ENCODE measurements at regions not wholly inside any gene's neighbourhood (a gene's known extent, or its start where the extent isn't known, plus 50 kb on each side); places are given as distances from the start of the nearest gene placed in this dataset.
A peak's percentile ranks its signal among the peaks of the same experiment; 100 is the strongest.

GRCh38 chr14:24710403-24711112 is 76.6 kb upstream of the GZMB start:
- peak; percentile 71 for DNase-seq (ENCODE audit: low spot score)
- in situ Hi-C loops (cut with HindIII; ENCODE audit: extremely low pct_ligation_motif_present, low pct_unique_long_range_greater_than_20kb): no loop called here
- Histone ChIP-seq H3K27me3 (ENCODE audit: control insufficient read depth in 1 of 2, insufficient read depth in 2 of 2, low read length in 2 of 2) (peaks cover 4 to 22% of the 10 kb centered on the region in 2 experiments; a peak in 2 of 5 replicates), H3K4me1 (ENCODE audit: insufficient read depth, low read length) (peaks cover 7% of the 10 kb centered on the region), H3K9me3 (ENCODE audit: low read length) (no peaks in the 10 kb centered on the region), H4K20me1 (ENCODE audit: insufficient read depth, low read length) (no peaks in the 10 kb centered on the region), H3K9ac (ENCODE audit: insufficient read depth, low read depth, low read length) (no peak overlapping the region), H2AFZ (ENCODE audit: low read length) (no peak overlapping the region), H3K4me3 (replicated peaks in 1 of 3; ENCODE audit: insufficient read depth in 1 of 3, low read depth in 2 of 3, low read length in 3 of 3) (no peak overlapping the region), H3K4me2 (ENCODE audit: low read depth, low read length) (no peak overlapping the region), H3K36me3 (replicated peaks in 1 of 2; ENCODE audit: control insufficient read depth in 1 of 2, insufficient read depth in 2 of 2, low read length in 2 of 2) (no peaks in the 10 kb centered on the region), H3K27ac (ENCODE audit: extremely low read length, insufficient read depth, low read length) (no peak overlapping the region), H3K79me2 (ENCODE audit: insufficient read depth, low read length) (no peaks in the 10 kb centered on the region)
- WGBS (ENCODE audit: low lambda C conversion rate): 37% methylated on average over 16 of the region's 16 CpGs
- intact Hi-C loops (cut with micrococcal nuclease; ENCODE audit: unreplicated experiment): loop anchor here (1.0 kb wide), 6 partner anchors 333 to 696 kb away; no protein-coding TSS in a partner anchor
- no TSS peak for BruUV-seq (replicated peaks)
- ATAC-seq: peak; percentile 81
- CTCF ChIA-PET (ENCODE audit: low intra/inter-chr PET ratio, low total read pairs): interaction anchor here (1.3 to 3.7 kb wide), 7 partner anchors 24 to 702 kb away, joined by 3 to 47 read pairs (median 10); no protein-coding TSS in a partner anchor
- POLR2A ChIA-PET: no interaction called here
- FAIRE-seq: peak; percentile 61
- no peak for TF ChIP-seq KDM5B (CRISPR knock-in tag; IDR thresholded peaks at IDR 0.05; ENCODE audit: borderline replicate concordance)
- TF ChIP-seq RAD51 (IDR thresholded peaks at IDR 0.05; ENCODE audit: borderline replicate concordance): no peak
- no peak for TF ChIP-seq ZNF782 (CRISPR knock-in tag; IDR thresholded peaks at IDR 0.05; ENCODE audit: borderline replicate concordance)
- TF ChIP-seq RORA (CRISPR knock-in tag; IDR thresholded peaks at IDR 0.05): no peak
- TF ChIP-seq IRF2 (CRISPR knock-in tag; IDR thresholded peaks at IDR 0.05): no peak
- TF ChIP-seq ZMYM2 (CRISPR knock-in tag; IDR thresholded peaks at IDR 0.05): no peak
- TF ChIP-seq CREM (IDR thresholded peaks at IDR 0.05): no peak
- no peak for TF ChIP-seq CREM (CRISPR knock-in tag; IDR thresholded peaks at IDR 0.05)
- TF ChIP-seq AHDC1 (CRISPR knock-in tag; IDR thresholded peaks at IDR 0.05; ENCODE audit: borderline replicate concordance): no peak
- TF ChIP-seq ZNF280B (CRISPR knock-in tag; IDR thresholded peaks at IDR 0.05; ENCODE audit: borderline replicate concordance): no peak
- 0 out of 2 replicates have a peak, but pooled peaks have one; percentile 30 for TF ChIP-seq FLYWCH1 (CRISPR knock-in tag; IDR thresholded peaks at IDR 0.05)
- TF ChIP-seq ZNF589 (CRISPR knock-in tag; conservative IDR thresholded peaks at IDR 0.05): no peak
- TF ChIP-seq ZNF549 (CRISPR knock-in tag; IDR thresholded peaks at IDR 0.05): no peak
- no peak for TF ChIP-seq ZNF652 (CRISPR knock-in tag; IDR thresholded peaks at IDR 0.05; ENCODE audit: borderline replicate concordance, low read depth)

All from HepG2 (cell line).